Esophagus muscularis mucosa (tissue), 4 donors: ENCODE measurements at regions not wholly inside any gene's neighbourhood (a gene's known extent, or its start where the extent isn't known, plus 50 kb on each side); places are given as distances from the start of the nearest gene placed in this dataset.

ENCODE experiments used
- DNase-seq: peaks from one replicate; pipeline ENCODE4 v3.0.0-alpha.2; 2017; ENCODE audit errors: extremely low spot score
- H3K27ac ChIP-seq, 4 donors: fragments of 200-600 bp; sonication (generic); replicated peaks in 1 of 4; 1 replicate in 3 of 4; 2 replicates in 1 of 4; pipeline ENCODE4 v1.5.1; 2016 to 2019; ENCODE audit warnings: mild to moderate bottlenecking in 1 of 4
- H3K27me3 ChIP-seq, 4 donors: fragments of 200-600 bp; sonication (generic); one replicate each; pipeline versions ENCODE4 v1.5.1 to v1.6.0; 2016 to 2019
- H3K36me3 ChIP-seq, 4 donors: fragments of 200-600 bp; sonication (generic); one replicate each; pipeline ENCODE4 v1.5.1; 2016 to 2019
- H3K4me1 ChIP-seq, 4 donors: fragments of 200-600 bp; sonication (generic); one replicate each; pipeline ENCODE4 v1.5.1; 2016 to 2019
- H3K4me3 ChIP-seq, 4 donors: fragments of 200-600 bp; sonication (generic); 1 replicate in 2 of 4; 2 replicates in 2 of 4; pipeline ENCODE4 v1.5.1; 2016 to 2019; ENCODE audit warnings: mild to moderate bottlenecking in 4 of 4, moderate library complexity in 1 of 4
- H3K9me3 ChIP-seq, 4 donors: fragments of 200-600 bp; sonication (generic); 1 replicate in 3 of 4; 2 replicates in 1 of 4; pipeline ENCODE4 v1.5.1; 2016 to 2019
- EP300 ChIP-seq: sonication (generic); formaldehyde crosslinking; IDR thresholded peaks from one replicate; pipeline ENCODE4 v1.6.1; 2017; ENCODE audit warnings: antibody characterized with exemption
- POLR2A ChIP-seq: fragments of 450-650 bp; IDR thresholded peaks from one replicate; pipeline ENCODE4 v1.6.1; 2017; ENCODE audit warnings: antibody characterized with exemption, moderate library complexity, mild to moderate bottlenecking, low read depth
- POLR2AphosphoS5 ChIP-seq, 2 donors: sonication (generic); formaldehyde crosslinking; IDR thresholded peaks; one replicate each; pipeline ENCODE4 v1.6.1; 2017; ENCODE audit warnings: antibody characterized with exemption in 2 of 2
- WGBS: methylation state at CpG from one replicate; pipeline ENCODE4 v1.1.5; 2018; 5-methylcytosine and 5-hydroxymethylcytosine counted together
- intact Hi-C: fragments of 100-400 bp; cut with DNase I; formaldehyde crosslinking; loops from one replicate; pipeline ENCODE4 v1.15.1; 2023
- TF ChIP-seq, protein P1 (sequence below), 3 experiments: fragments of 200-600 bp in 2 of 3; fragments of 450-650 bp in 1 of 3; sonication (generic) in 2 of 3; IDR thresholded peaks; one replicate each; pipeline ENCODE4 v1.5.1; 2017 to 2019; ENCODE audit warnings: antibody characterized with exemption in 3 of 3, mild to moderate bottlenecking in 2 of 3, moderate library complexity in 1 of 3

DNA sequence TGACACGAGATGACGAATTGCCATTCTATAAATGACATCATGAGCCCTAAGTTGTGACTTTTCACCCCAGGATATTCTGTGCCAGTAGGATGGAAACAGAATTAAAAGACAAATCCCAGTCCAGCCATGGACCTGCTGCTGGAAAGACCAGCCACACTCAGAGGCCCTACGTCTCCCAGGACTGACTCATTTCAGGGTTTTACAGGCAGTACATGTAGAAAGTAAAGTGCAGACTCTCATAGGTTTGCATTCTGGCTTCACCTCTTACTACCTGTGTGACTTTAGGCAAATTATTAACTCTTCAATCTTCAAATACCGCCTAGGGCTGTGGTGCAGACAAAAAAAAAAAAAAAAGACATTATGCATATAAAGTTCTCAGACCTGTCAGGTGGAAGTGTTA is 188.8 kb downstream of the NEBL start:
- Histone ChIP-seq H3K36me3 (no peaks in the 10 kb centered on the region), H3K27me3 (no peaks in the 10 kb centered on the region), H3K4me1 (no peaks in the 10 kb centered on the region), H3K9me3 (no peaks in the 10 kb centered on the region), H3K27ac (no peak overlapping the region), H3K4me3 (no peak overlapping the region)
- DNase-seq = no peak
- TF ChIP-seq EP300 (no peak), POLR2AphosphoS5 (IDR thresholded peaks at IDR 0.05) (no peak), POLR2A (no peak)
- TF ChIP-seq, protein P1, sequence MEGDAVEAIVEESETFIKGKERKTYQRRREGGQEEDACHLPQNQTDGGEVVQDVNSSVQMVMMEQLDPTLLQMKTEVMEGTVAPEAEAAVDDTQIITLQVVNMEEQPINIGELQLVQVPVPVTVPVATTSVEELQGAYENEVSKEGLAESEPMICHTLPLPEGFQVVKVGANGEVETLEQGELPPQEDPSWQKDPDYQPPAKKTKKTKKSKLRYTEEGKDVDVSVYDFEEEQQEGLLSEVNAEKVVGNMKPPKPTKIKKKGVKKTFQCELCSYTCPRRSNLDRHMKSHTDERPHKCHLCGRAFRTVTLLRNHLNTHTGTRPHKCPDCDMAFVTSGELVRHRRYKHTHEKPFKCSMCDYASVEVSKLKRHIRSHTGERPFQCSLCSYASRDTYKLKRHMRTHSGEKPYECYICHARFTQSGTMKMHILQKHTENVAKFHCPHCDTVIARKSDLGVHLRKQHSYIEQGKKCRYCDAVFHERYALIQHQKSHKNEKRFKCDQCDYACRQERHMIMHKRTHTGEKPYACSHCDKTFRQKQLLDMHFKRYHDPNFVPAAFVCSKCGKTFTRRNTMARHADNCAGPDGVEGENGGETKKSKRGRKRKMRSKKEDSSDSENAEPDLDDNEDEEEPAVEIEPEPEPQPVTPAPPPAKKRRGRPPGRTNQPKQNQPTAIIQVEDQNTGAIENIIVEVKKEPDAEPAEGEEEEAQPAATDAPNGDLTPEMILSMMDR (IDR thresholded peaks at IDR 0.05) = no peak
- 96% methylated on average over 4 of the region's 4 CpGs for WGBS
- intact Hi-C loops = no loop called here

DNA sequence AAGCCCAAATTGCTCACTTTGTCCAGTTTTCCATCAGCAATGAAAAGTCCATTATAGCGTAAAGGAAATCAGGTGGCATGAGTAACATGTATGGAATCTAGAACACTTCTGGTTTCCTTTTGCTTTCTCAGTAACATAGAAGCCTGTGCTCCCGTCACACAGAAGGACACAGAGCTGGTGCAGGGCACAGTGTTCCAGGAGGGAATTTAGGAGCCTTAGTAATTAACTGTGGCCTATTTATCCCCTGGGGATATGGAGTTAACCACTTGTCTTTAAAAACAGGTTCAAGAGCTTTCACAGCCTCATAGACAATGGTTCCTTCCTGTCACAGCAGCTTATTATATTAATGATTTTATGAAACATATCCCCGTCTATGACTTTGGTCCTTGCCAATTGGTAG is 189.9 kb downstream of the NEBL start:
- H3K27me3 ChIP-seq = no peaks in the 10 kb centered on the region
- H3K9me3 ChIP-seq = no peaks in the 10 kb centered on the region
- WGBS = 90% methylated on average over 3 of the region's 3 CpGs
- DNase-seq = no peak
- no peak overlapping the region for H3K4me3 ChIP-seq
- no peak overlapping the region for H3K27ac ChIP-seq
- H3K4me1 ChIP-seq = no peaks in the 10 kb centered on the region
- intact Hi-C loops = no loop called here
- TF ChIP-seq, protein P1 (IDR thresholded peaks at IDR 0.05) = no peak
- TF ChIP-seq EP300 (no peak), POLR2AphosphoS5 (IDR thresholded peaks at IDR 0.05) (no peak), POLR2A (no peak)
- no peaks in the 10 kb centered on the region for H3K36me3 ChIP-seq

DNA sequence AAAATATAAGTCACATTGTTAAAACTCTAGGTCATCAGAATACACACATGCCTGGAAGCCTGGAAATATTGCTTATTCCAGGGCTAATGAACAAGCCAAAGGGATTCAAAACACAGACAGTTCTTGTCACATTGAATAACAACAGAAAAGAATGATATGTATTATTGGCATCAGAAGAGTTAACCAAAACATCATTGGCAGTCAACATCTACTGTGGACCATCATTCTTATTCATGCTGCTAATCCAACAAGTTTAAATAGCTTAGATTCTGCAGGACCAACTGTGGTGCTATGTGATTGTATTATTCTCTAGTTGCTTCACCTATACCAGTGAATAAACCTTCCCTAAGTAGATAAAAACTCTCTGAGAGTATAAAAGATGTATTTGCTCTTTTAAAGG is 198.3 kb downstream of the NEBL start:
- Histone ChIP-seq H3K36me3 (no peaks in the 10 kb centered on the region), H3K4me3 (no peak overlapping the region), H3K9me3 (peaks cover 0 to 16% (median 5%) of the 10 kb centered on the region in 4 donors), H3K4me1 (no peaks in the 10 kb centered on the region), H3K27me3 (no peaks in the 10 kb centered on the region), H3K27ac (no peak overlapping the region)
- intact Hi-C loops = no loop called here
- no peak for DNase-seq
- TF ChIP-seq EP300 (no peak), POLR2AphosphoS5 (IDR thresholded peaks at IDR 0.05) (no peak)
- TF ChIP-seq, protein P1 (IDR thresholded peaks at IDR 0.05) = no peak

DNA sequence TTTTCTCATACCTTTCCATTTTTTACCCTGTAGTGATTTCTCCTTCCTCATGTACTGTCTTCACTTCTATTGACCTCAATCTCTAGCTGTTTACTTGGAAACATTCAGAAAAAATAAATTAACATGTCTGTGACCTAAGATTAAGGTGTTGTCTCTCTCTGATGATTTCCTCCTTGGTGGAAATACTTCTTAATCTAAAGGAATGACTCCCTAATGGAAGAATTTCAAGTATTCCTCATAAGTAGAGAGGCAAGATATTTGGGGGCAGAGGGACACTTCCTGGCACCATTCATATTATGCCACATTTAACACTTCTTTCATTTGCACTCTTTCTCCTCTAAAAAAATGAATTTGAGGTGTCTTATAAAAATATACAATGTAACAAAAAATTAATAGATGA is 202.8 kb downstream of the NEBL start:
- Histone ChIP-seq H3K4me3 (no peak overlapping the region), H3K9me3 (no peaks in the 10 kb centered on the region), H3K36me3 (no peaks in the 10 kb centered on the region), H3K27ac (no peak overlapping the region), H3K4me1 (no peaks in the 10 kb centered on the region), H3K27me3 (no peaks in the 10 kb centered on the region)
- intact Hi-C loops = no loop called here
- TF ChIP-seq POLR2AphosphoS5 (IDR thresholded peaks at IDR 0.05) (no peak), POLR2A (no peak), EP300 (no peak)
- TF ChIP-seq, protein P1 (IDR thresholded peaks at IDR 0.05) = no peak
- DNase-seq = no peak

DNA sequence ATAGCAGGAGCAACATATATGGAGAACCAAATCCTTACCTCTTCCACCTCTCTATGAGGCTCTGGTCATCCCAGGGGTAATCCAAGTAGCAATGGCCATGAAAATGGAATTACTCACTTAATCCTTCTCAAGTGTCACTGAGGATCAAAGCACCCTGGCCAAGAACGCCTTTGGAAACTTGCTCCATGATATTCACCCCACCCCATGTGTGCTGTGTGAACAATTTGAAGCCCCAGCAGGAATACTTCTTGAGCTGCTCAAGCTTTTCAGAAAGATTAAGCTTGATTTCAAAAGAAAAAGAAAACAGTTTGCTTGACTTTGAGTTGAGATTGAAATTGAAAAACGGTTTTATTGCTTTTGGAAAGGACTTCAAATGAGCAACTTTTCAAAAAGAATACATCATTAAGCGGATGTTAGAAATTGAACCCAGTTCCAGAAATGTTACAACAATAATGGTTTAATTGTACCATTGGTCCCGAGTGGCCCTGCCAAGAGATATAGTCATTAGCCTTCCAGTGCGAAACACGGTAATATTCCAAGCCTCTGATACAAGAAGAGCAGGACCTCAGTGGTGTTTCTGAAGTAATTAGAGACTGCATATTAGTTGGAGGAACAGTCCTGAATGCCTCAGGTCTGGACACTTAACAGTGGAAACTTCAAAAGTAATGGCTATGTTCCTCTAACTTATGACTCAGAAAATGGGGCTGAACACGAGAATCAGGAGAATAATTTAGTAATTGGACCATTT is 208.1 kb downstream of the NEBL start:
- WGBS = 76% methylated on average over 7 of the region's 7 CpGs
- DNase-seq = no peak
- H3K27ac ChIP-seq = no peak overlapping the region
- no peaks in the 10 kb centered on the region for H3K27me3 ChIP-seq
- H3K9me3 ChIP-seq = no peaks in the 10 kb centered on the region
- H3K36me3 ChIP-seq = no peaks in the 10 kb centered on the region
- intact Hi-C loops = no loop called here
- H3K4me1 ChIP-seq = no peaks in the 10 kb centered on the region
- no peak overlapping the region for H3K4me3 ChIP-seq
- no peak for TF ChIP-seq EP300
